ENCODE measurements at regions not wholly inside any gene's neighbourhood (a gene's known extent, or its start where the extent isn't known, plus 50 kb on each side); places are given as distances from the start of the nearest gene placed in this dataset.

GRCh38 chr11:11074686-11075335 is 217.0 kb upstream of the ZBED5 start (continued):
- TF ChIP-seq JUNB (IDR thresholded peaks at IDR 0.05) = no peak
- TF ChIP-seq EED (IDR thresholded peaks at IDR 0.05; ENCODE audit: low read depth) = no peak

GRCh38 chr11:11073996-11074395 is 216.1 kb upstream of the ZBED5 start:
- DNase-seq (ENCODE audit: low read depth, low spot score) (no peak), FAIRE-seq (no peak), ATAC-seq (no peak)
- Histone ChIP-seq H3K9ac (ENCODE audit: control insufficient read depth, insufficient read depth, low read length) (no peak overlapping the region), H3K9me3 (replicated peaks; ENCODE audit: control insufficient read depth, insufficient read depth, low read length) (no peaks in the 10 kb centered on the region), H2AFZ (ENCODE audit: control insufficient read depth, low read depth, low read length) (no peak overlapping the region), H3K27ac (ENCODE audit: control insufficient read depth, insufficient read depth) (no peak overlapping the region), H3K79me2 (ENCODE audit: control insufficient read depth, insufficient read depth, low read length) (no peaks in the 10 kb centered on the region), H4K20me1 (ENCODE audit: control insufficient read depth, insufficient read depth) (no peaks in the 10 kb centered on the region), H3K4me1 (ENCODE audit: control insufficient read depth, insufficient read depth, low read length) (no peaks in the 10 kb centered on the region), H3K4me3 (no peak overlapping the region), H3K36me3 (ENCODE audit: control insufficient read depth in 2 of 2, insufficient read depth in 2 of 2, low read length in 1 of 2) (no peaks in the 10 kb centered on the region), H3K4me2 (ENCODE audit: control insufficient read depth, insufficient read depth) (no peak overlapping the region), H3K27me3 (replicated peaks in 1 of 2; ENCODE audit: control insufficient read depth in 2 of 2, insufficient read depth in 2 of 2, low read length in 1 of 2) (no peaks in the 10 kb centered on the region; a peak in 2 of 4 replicates)
- CTCF ChIA-PET = interaction anchor here (1.1 kb wide), 1 partner anchor 281 kb away, joined by 3 read pairs; no protein-coding TSS in a partner anchor
- 0% methylated on average over 1 of the region's 1 CpG for WGBS (ENCODE audit: insufficient coverage, insufficient replicate concordance, low lambda C conversion rate, missing lambda C conversion rate)
- intact Hi-C loops (cut with micrococcal nuclease; ENCODE audit: unreplicated experiment) (no loop called here), in situ Hi-C loops (cut with MboI) (no loop called here)
- RAD21 ChIA-PET (ENCODE audit: unreplicated experiment) = no interaction called here
- POLR2A ChIA-PET = no interaction called here
- SMC1A ChIA-PET (ENCODE audit: uncharacterized antibody, unreplicated experiment) = no interaction called here
- TF ChIP-seq PAX8 (IDR thresholded peaks at IDR 0.05) (no peak), EED (IDR thresholded peaks at IDR 0.05; ENCODE audit: low read depth) (no peak), MYB (IDR thresholded peaks at IDR 0.05; ENCODE audit: borderline replicate concordance, low read depth, low read length) (no peak), KLF5 (IDR thresholded peaks at IDR 0.05; ENCODE audit: partially characterized antibody) (no peak), IRF4 (IDR thresholded peaks at IDR 0.05; ENCODE audit: low read depth, low read length) (no peak), FOXM1 (IDR thresholded peaks at IDR 0.05; ENCODE audit: low read depth, low read length) (no peak), TBL1XR1 (IDR thresholded peaks at IDR 0.05; ENCODE audit: low read depth, low read length) (no peak), ATF3 (IDR thresholded peaks at IDR 0.05; ENCODE audit: borderline replicate concordance, extremely low read depth, low read depth, low read length) (no peak), ZBED1 (IDR thresholded peaks at IDR 0.05; ENCODE audit: borderline replicate concordance) (no peak), ETV6 (conservative IDR thresholded peaks at IDR 0.05 in 1 of 2, IDR thresholded peaks at IDR 0.05 in 1 of 2; ENCODE audit: borderline replicate concordance in 1 of 2, low read depth in 1 of 2) (no peak), NBN (IDR thresholded peaks at IDR 0.05) (no peak), SP1 (IDR thresholded peaks at IDR 0.05; ENCODE audit: low read depth, low read length) (no peak), RAD21 (IDR thresholded peaks at IDR 0.05; ENCODE audit: insufficient read depth, low read depth, low read length) (no peak), REST (IDR thresholded peaks at IDR 0.05; ENCODE audit: low read depth, low read length) (no peak), SUPT20H (IDR thresholded peaks at IDR 0.05; ENCODE audit: borderline replicate concordance, control insufficient read depth, low read depth, low read length) (no peak)
- TF ChIP-seq, protein P1, sequence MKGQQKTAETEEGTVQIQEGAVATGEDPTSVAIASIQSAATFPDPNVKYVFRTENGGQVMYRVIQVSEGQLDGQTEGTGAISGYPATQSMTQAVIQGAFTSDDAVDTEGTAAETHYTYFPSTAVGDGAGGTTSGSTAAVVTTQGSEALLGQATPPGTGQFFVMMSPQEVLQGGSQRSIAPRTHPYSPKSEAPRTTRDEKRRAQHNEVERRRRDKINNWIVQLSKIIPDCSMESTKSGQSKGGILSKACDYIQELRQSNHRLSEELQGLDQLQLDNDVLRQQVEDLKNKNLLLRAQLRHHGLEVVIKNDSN (IDR thresholded peaks at IDR 0.05; ENCODE audit: borderline replicate concordance, extremely low read length, insufficient read depth, low read depth, low read length) = no peak
- TF ChIP-seq, protein P2, sequence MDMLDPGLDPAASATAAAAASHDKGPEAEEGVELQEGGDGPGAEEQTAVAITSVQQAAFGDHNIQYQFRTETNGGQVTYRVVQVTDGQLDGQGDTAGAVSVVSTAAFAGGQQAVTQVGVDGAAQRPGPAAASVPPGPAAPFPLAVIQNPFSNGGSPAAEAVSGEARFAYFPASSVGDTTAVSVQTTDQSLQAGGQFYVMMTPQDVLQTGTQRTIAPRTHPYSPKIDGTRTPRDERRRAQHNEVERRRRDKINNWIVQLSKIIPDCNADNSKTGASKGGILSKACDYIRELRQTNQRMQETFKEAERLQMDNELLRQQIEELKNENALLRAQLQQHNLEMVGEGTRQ (IDR thresholded peaks at IDR 0.05; ENCODE audit: borderline replicate concordance, low read depth, low read length) = no peak
- no TSS peak for BruUV-seq (replicated peaks)
